22Rv1 (cell line): ENCODE measurements at regions not wholly inside any gene's neighbourhood (a gene's known extent, or its start where the extent isn't known, plus 50 kb on each side); places are given as distances from the start of the nearest gene placed in this dataset.

Experiments used
- CTCF ChIP-seq: fragments of 450-650 bp; IDR thresholded peaks from 2 replicates; pipeline ENCODE4 v1.5.1; 2017; ENCODE audit warnings: mild to moderate bottlenecking
- ZFX ChIP-seq: fragments of 450-650 bp; IDR thresholded peaks from 2 replicates; pipeline ENCODE4 v1.6.1; 2017; ENCODE audit warnings: antibody characterized with exemption, borderline replicate concordance

- no peak for TF ChIP-seq CTCF
- TF ChIP-seq ZFX = no peak
Measured at GRCh38 chr21:32920474-32920873, 105.3 kb upstream of the OLIG2 start.
